CMK (cell line): ENCODE measurements at regions not wholly inside any gene's neighbourhood (a gene's known extent, or its start where the extent isn't known, plus 50 kb on each side); places are given as distances from the start of the nearest gene placed in this dataset.
"Not testable (repeated sequence)": the region's sequence is repeated elsewhere in the genome, so short reads cannot be mapped to it uniquely, and the experiment has no call there.

Experiments
- DNase-seq: peaks from one replicate; pipeline ENCODE4 v3.0.0-alpha.2; 2010; ENCODE audit warnings: low read depth

- no peak for DNase-seq
Observed at GRCh38 chr6:126811321-126811720, 307.1 kb upstream of the RSPO3 start.

- DNase-seq, result no peak
Observed at GRCh38 chr6:126812010-126812409, 306.5 kb upstream of the RSPO3 start.

GRCh38 chr6:126812651-126813050 lies 305.8 kb upstream of the RSPO3 start:
- DNase-seq, result no peak

GRCh38 chr6:126820634-126821033 lies 297.8 kb upstream of the RSPO3 start:
- no peak for DNase-seq

GRCh38 chr6:126821706-126822105 lies 296.8 kb upstream of the RSPO3 start:
- DNase-seq, result no peak

- no peak for DNase-seq
Observed at GRCh38 chr6:126824226-126824625, 294.2 kb upstream of the RSPO3 start.

- no peak for DNase-seq
Observed at GRCh38 chr6:126824815-126825214, 293.7 kb upstream of the RSPO3 start.

- no peak for DNase-seq
Observed at GRCh38 chr6:126826166-126826714, 292.2 kb upstream of the RSPO3 start.

- DNase-seq, result no peak
Observed at GRCh38 chr6:126831461-126831860, 287.0 kb upstream of the RSPO3 start.

- DNase-seq, result no peak
Observed at GRCh38 chr6:126842769-126843168, 275.7 kb upstream of the RSPO3 start.

- DNase-seq, result no peak
Observed at GRCh38 chr6:126848119-126848518, 270.4 kb upstream of the RSPO3 start.

GRCh38 chr6:126867641-126868040 lies 250.8 kb upstream of the RSPO3 start:
- no peak for DNase-seq

- DNase-seq, result no peak
Observed at GRCh38 chr6:126873351-126873750, 245.1 kb upstream of the RSPO3 start.

GRCh38 chr6:126873791-126874190 lies 244.7 kb upstream of the RSPO3 start:
- DNase-seq, result no peak

GRCh38 chr6:126876446-126876845 lies 242.0 kb upstream of the RSPO3 start:
- DNase-seq, result no peak

GRCh38 chr6:126880964-126881363 lies 237.5 kb upstream of the RSPO3 start:
- DNase-seq, result no peak

- DNase-seq, result no peak
Observed at GRCh38 chr6:126886106-126886505, 232.4 kb upstream of the RSPO3 start.

- no peak for DNase-seq
Observed at GRCh38 chr6:126888727-126889725, 229.4 kb upstream of the RSPO3 start.

- DNase-seq, result no peak
Observed at GRCh38 chr6:126890055-126890454, 228.4 kb upstream of the RSPO3 start.

GRCh38 chr6:126891158-126891557 lies 227.3 kb upstream of the RSPO3 start:
- DNase-seq, result no peak

GRCh38 chr6:126892869-126893268 lies 225.6 kb upstream of the RSPO3 start:
- DNase-seq, result not testable (repeated sequence)

GRCh38 chr6:126897758-126898157 lies 220.7 kb upstream of the RSPO3 start:
- no peak for DNase-seq

- no peak for DNase-seq
Observed at GRCh38 chr6:126904176-126904575, 214.3 kb upstream of the RSPO3 start.

- DNase-seq, result no peak
Observed at GRCh38 chr6:126905917-126906316, 212.6 kb upstream of the RSPO3 start.
